Kidney epithelial cell (primary cell): ENCODE measurements at regions not wholly inside any gene's neighbourhood (a gene's known extent, or its start where the extent isn't known, plus 50 kb on each side); places are given as distances from the start of the nearest gene placed in this dataset.

Experiments
- DNase-seq: peaks from one replicate; pipeline ENCODE4 v3.0.0-alpha.2; 2010; ENCODE audit warnings: low read depth
- H3K27me3 ChIP-seq: 2 replicates; pipeline ENCODE4 v1.6.0; 2011; ENCODE audit warnings: low read length; ENCODE audit not compliant: control insufficient read depth, insufficient read depth
- H3K36me3 ChIP-seq: 2 replicates; pipeline ENCODE4 v1.5.1; 2011; ENCODE audit warnings: low read length; ENCODE audit not compliant: control insufficient read depth, insufficient read depth
- H3K4me3 ChIP-seq: 2 replicates; pipeline ENCODE4 v1.5.1; 2011; ENCODE audit warnings: low read depth, mild to moderate bottlenecking, control low read depth, low read length
- TF ChIP-seq, protein P1 (sequence below): IDR thresholded peaks from 2 replicates; pipeline ENCODE4 v1.5.1; 2011; ENCODE audit warnings: mild to moderate bottlenecking, moderate library complexity, low read length, control low read depth, inconsistent platforms; ENCODE audit not compliant: insufficient read depth, poor library complexity, severe bottlenecking

DNA sequence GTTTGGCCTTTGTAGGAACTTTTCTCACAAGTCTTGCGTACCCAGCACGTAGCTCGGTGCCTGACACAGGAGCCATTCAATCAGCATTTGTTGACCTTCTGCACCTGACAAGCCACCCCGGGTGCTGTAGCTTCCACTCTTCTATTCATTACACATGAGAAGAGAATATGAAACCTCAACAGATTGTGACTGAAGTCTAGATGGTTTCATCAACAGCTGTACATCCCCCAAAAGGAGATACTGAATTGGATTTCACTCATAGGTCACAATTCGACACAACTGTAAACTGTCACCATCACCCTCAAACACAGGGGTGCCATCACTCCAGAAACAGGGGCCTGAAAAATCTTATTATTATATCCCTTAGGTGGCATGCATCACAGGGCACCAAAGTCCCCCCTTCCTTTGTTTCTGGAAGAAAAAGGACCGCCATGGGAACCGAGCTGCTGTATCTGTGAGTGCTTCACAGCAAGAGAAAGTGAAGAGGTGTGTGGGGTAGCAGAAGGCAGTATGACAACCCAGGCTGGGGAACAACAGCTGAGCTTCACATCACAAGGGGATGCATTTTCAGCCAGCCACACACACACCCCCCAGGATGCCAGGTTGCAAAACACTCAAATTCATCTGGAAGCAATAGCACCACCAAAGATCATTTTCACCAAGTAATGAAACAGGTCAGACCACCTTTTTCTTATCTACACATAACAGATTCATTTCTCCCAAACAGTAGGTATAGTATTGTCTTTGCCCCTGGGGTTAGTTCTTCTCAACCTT lies 225.7 kb downstream of the TOMM20 start:
- H3K36me3 ChIP-seq, result no peaks in the 10 kb centered on the region
- DNase-seq, result no peak
- TF ChIP-seq, protein P1, sequence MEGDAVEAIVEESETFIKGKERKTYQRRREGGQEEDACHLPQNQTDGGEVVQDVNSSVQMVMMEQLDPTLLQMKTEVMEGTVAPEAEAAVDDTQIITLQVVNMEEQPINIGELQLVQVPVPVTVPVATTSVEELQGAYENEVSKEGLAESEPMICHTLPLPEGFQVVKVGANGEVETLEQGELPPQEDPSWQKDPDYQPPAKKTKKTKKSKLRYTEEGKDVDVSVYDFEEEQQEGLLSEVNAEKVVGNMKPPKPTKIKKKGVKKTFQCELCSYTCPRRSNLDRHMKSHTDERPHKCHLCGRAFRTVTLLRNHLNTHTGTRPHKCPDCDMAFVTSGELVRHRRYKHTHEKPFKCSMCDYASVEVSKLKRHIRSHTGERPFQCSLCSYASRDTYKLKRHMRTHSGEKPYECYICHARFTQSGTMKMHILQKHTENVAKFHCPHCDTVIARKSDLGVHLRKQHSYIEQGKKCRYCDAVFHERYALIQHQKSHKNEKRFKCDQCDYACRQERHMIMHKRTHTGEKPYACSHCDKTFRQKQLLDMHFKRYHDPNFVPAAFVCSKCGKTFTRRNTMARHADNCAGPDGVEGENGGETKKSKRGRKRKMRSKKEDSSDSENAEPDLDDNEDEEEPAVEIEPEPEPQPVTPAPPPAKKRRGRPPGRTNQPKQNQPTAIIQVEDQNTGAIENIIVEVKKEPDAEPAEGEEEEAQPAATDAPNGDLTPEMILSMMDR, result no peak
- no peak overlapping the region for H3K4me3 ChIP-seq
- H3K27me3 ChIP-seq, result no peaks in the 10 kb centered on the region

- no peaks in the 10 kb centered on the region for H3K36me3 ChIP-seq
- no peak for DNase-seq
- H3K27me3 ChIP-seq, result no peaks in the 10 kb centered on the region
- TF ChIP-seq, protein P1, result no peak
- H3K4me3 ChIP-seq, result no peak overlapping the region
These were observed 227.1 kb downstream of the TOMM20 start for GRCh38 chr1:234901491-234902049.

DNA sequence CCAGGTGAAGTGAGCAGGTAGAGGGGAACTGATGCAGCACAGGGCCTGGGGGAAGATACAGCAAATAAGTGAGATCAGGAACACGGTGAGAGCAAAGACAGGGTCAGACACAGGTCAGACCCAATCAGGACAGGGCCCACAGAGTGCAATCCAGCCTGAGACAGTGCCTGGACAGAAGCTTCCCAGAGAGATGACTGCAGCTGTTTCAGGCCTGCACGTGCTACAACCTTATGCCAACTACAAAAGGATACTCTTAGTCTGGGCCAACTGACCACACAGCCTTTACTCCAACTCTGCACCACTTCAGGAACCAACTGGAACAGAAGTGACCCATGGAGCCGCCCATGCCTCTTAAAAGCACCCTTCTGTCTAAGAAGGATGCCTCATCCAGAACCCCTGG lies 228.0 kb downstream of the TOMM20 start:
- H3K4me3 ChIP-seq, result no peak overlapping the region
- no peaks in the 10 kb centered on the region for H3K27me3 ChIP-seq
- no peak for DNase-seq
- no peaks in the 10 kb centered on the region for H3K36me3 ChIP-seq
- TF ChIP-seq, protein P1, result no peak

GRCh38 chr1:234899730-234900072 lies 228.9 kb downstream of the TOMM20 start:
- Histone ChIP-seq H3K27me3 (no peaks in the 10 kb centered on the region), H3K4me3 (no peak overlapping the region), H3K36me3 (no peaks in the 10 kb centered on the region)
- no peak for DNase-seq
- TF ChIP-seq, protein P1, result no peak

DNA sequence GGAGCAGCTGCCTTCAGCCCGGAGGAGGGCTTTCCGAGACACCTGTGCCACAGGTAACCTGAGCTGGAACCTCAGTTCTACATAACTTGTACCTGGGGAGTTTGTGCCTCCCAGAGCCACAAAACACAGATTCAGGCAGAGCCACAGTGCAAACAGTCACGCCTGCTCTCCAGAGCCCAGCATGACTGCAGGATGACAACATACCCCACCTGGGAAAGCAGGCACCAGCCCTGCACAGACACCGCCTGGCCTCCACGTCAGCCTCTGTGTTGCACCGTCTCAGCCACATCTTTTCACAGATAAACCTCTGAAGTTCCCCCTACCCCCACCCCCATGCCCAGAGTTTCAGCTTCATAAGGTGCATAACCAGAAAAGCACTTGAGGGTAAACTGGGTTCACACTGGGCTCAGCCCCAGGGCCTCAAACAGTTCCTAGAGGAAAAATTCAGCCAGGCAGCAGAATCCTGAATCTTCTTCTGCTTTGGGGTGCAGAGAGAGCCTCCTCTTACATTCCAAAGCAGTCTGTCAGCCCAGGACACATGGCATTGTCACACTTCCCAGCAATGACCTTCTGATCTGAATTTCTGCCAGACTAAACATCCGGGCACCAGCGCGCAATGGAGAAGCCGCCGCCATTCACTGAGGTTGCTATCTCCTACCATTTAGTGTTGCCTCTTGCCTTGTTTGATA lies 229.5 kb downstream of the TOMM20 start:
- H3K27me3 ChIP-seq, result no peaks in the 10 kb centered on the region
- no peak overlapping the region for H3K4me3 ChIP-seq
- no peaks in the 10 kb centered on the region for H3K36me3 ChIP-seq
- TF ChIP-seq, protein P1, result no peak
- DNase-seq, result no peak
